Kidney epithelial cell (primary cell): ENCODE measurements at regions not wholly inside any gene's neighbourhood (a gene's known extent, or its start where the extent isn't known, plus 50 kb on each side); places are given as distances from the start of the nearest gene placed in this dataset.
"Not testable (repeated sequence)": the region's sequence is repeated elsewhere in the genome, so short reads cannot be mapped to it uniquely, and the experiment has no call there.

ENCODE experiments used
- DNase-seq: peaks from one replicate; pipeline ENCODE4 v3.0.0-alpha.2; 2010; ENCODE audit warnings: low read depth
- H3K27me3 ChIP-seq: 2 replicates; pipeline ENCODE4 v1.6.0; 2011; ENCODE audit warnings: low read length; ENCODE audit not compliant: control insufficient read depth, insufficient read depth
- H3K36me3 ChIP-seq: 2 replicates; pipeline ENCODE4 v1.5.1; 2011; ENCODE audit warnings: low read length; ENCODE audit not compliant: control insufficient read depth, insufficient read depth
- H3K4me3 ChIP-seq: 2 replicates; pipeline ENCODE4 v1.5.1; 2011; ENCODE audit warnings: low read depth, mild to moderate bottlenecking, control low read depth, low read length
- TF ChIP-seq, protein P1 (sequence below): IDR thresholded peaks from 2 replicates; pipeline ENCODE4 v1.5.1; 2011; ENCODE audit warnings: mild to moderate bottlenecking, moderate library complexity, low read length, control low read depth, inconsistent platforms; ENCODE audit not compliant: insufficient read depth, poor library complexity, severe bottlenecking

DNA sequence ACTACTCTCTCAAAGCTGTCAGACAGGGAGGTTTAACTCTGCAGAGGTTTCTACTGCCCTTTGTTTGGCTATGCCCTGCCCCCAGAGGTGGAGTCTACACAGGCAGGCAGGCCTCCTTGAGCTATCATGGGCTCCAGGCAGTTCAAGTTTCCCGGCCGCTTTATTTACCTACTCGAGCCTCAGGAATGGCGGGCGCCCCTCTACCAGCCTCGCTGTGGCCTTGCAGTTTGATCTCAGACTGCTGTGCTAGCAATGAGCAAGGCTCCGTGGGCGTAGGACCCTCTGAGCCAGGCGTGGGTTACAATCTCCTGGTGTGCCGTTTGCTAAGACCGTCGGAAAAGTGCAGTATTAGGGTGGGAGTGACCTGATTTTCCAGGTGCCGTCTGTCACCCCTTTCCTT lies 124.3 kb downstream of the PTCHD1 start:
- not testable (repeated sequence) for H3K36me3 ChIP-seq, H3K4me3 ChIP-seq, DNase-seq, H3K27me3 ChIP-seq

DNA sequence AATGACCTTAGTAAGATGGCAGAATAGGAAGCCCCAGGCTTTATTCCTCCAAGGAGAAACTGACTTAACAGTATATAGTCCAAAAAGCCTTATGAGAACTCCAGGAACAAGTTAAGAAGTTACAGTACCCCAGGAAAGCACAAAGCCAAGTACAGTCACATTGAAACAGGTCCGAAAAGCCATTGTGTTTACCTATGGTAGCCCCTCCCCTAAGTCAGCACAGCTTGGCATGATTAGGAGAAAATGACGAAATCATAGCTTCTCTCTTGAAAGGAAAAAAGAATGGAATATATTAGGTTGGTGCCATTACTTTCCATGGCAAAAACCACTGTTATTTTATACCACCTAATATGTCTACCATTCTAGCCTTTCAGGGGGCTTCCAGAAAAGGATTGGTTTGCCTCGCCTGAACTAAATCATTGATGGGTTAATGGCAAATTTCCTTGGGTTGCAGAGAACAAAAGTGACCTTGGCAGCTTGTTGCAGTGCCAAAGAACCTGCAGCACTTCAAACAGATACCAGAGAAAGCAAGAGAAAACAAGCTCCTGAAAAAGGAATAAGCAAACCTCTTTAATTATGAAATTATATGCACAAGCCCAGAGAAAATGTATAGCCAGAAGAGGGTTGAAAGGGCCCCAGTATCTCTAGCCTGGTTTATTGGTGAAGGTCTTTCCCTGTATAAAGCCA lies 130.6 kb downstream of the PTCHD1 start:
- Histone ChIP-seq H3K27me3 (no peaks in the 10 kb centered on the region), H3K36me3 (no peaks in the 10 kb centered on the region), H3K4me3 (no peak overlapping the region)
- DNase-seq = no peak
- TF ChIP-seq, protein P1, sequence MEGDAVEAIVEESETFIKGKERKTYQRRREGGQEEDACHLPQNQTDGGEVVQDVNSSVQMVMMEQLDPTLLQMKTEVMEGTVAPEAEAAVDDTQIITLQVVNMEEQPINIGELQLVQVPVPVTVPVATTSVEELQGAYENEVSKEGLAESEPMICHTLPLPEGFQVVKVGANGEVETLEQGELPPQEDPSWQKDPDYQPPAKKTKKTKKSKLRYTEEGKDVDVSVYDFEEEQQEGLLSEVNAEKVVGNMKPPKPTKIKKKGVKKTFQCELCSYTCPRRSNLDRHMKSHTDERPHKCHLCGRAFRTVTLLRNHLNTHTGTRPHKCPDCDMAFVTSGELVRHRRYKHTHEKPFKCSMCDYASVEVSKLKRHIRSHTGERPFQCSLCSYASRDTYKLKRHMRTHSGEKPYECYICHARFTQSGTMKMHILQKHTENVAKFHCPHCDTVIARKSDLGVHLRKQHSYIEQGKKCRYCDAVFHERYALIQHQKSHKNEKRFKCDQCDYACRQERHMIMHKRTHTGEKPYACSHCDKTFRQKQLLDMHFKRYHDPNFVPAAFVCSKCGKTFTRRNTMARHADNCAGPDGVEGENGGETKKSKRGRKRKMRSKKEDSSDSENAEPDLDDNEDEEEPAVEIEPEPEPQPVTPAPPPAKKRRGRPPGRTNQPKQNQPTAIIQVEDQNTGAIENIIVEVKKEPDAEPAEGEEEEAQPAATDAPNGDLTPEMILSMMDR = no peak

DNA sequence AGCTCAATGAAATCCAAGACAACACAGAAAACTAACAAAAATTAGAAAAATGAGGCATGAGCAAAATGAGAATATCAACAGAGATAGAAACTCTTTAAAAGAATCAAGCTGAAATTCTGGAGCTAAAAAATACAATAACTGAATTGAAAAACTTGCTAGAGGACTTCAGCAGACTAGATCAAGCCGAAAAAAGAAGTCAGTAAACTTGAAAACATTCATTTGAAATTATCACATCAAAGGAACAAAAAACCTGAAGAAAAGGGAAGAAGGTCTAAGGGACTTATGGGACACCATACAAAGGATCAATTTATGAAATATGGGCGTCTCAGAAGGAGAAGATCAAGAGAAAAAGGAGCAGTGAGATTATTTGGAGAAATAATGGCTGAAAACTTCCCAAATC lies 131.3 kb downstream of the PTCHD1 start:
- H3K4me3 ChIP-seq = no peak overlapping the region
- TF ChIP-seq, protein P1 = no peak
- no peaks in the 10 kb centered on the region for H3K36me3 ChIP-seq
- no peaks in the 10 kb centered on the region for H3K27me3 ChIP-seq
- no peak for DNase-seq

DNA sequence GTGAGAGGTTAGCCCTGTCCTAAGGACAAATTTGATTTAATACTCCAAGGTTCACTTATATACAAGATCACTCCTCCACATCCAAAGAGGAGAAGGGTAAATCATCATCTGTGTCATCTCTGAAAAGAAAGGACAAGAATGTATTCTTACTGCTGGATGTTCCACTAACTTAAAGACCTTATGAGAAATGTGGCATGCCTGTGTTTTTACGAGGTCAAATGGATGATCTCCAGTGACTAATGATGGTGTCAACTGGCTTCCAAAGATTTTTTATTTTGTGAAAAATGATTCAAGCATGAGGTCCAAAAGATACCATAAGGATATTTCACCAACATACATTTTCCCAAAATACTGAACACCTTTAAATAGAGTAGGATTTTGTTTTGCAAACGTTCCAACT lies 143.4 kb downstream of the PTCHD1 start:
- Histone ChIP-seq H3K27me3 (no peaks in the 10 kb centered on the region), H3K4me3 (no peak overlapping the region), H3K36me3 (no peaks in the 10 kb centered on the region)
- DNase-seq = no peak
- TF ChIP-seq, protein P1 = no peak

DNA sequence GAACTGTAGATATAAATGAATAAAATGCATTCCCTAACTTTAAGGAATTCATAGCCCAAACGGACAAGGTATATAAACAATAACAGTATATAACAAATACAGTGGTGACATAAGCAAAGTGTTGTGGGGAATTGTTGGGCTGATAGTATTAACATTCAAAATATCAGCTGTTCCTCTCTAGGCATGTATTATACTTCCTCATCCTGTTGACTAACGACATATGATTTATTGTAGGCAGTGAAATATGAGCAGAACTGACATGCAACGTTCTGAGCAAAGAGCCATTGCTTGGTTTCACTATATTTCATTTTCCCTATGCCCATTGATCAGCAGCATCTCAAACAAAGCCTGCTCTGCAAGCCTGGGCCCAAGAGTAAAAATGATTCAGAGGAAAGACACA lies 143.9 kb downstream of the PTCHD1 start:
- Histone ChIP-seq H3K36me3 (no peaks in the 10 kb centered on the region), H3K27me3 (no peaks in the 10 kb centered on the region), H3K4me3 (no peak overlapping the region)
- TF ChIP-seq, protein P1 = no peak
- no peak for DNase-seq

DNA sequence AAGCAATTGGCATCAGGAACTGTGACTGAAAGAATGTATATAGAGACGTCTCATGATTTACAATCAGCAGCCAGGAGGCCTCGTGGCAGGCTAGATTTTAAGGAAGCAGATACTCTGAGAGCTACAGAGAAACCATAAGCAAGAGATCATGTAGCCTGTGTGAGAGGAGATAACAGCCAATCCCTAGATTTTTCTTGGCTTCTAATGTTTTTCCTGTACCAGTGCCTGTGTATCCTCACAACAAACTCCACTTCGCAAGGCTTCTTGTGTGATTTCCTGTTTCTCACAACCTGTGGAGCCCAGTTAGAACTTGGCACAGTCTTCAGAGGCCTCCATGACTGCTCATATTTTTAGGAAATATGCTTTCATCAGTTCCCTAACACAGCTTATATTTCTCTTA lies 147.9 kb downstream of the PTCHD1 start:
- no peaks in the 10 kb centered on the region for H3K27me3 ChIP-seq
- no peak overlapping the region for H3K4me3 ChIP-seq
- no peaks in the 10 kb centered on the region for H3K36me3 ChIP-seq
- no peak for DNase-seq
- TF ChIP-seq, protein P1 = no peak
